ENCODE measurements at regions not wholly inside any gene's neighbourhood (a gene's known extent, or its start where the extent isn't known, plus 50 kb on each side); places are given as distances from the start of the nearest gene placed in this dataset.

GRCh38 chr20:56903858-56904257, 274.8 kb downstream of the TFAP2C start:
- Histone ChIP-seq H3K27me3 (no peaks in the 10 kb centered on the region), H3F3A (ENCODE audit: low read depth) (no peaks in the 10 kb centered on the region), H2AFZ (replicated peaks) (no peak overlapping the region), H3K9ac (no peak overlapping the region), H3K27ac (no peak overlapping the region), H3K4me1 (no peaks in the 10 kb centered on the region), H3K4me3 (no peak overlapping the region), H3K36me3 (no peaks in the 10 kb centered on the region), H4K20me1 (ENCODE audit: low read depth) (no peaks in the 10 kb centered on the region), H3K79me2 (ENCODE audit: low read depth) (no peaks in the 10 kb centered on the region), H3K9me3 (ENCODE audit: low read depth) (no peaks in the 10 kb centered on the region), H3K4me2 (no peak overlapping the region)
- TF ChIP-seq EZH2 (IDR thresholded peaks at IDR 0.05) (no peak), EZH2phosphoT487 (IDR thresholded peaks at IDR 0.05) (no peak), CTCF (IDR thresholded peaks at IDR 0.05) (no peak)
- no peaks in the 10 kb centered on the region for H3K4me1 Mint-ChIP-seq
- H3K36me3 Mint-ChIP-seq = no peaks in the 10 kb centered on the region
- no peak for DNase-seq (ENCODE audit: low spot score)
- H3K9me3 Mint-ChIP-seq = peaks cover 12% of the 10 kb centered on the region
- H3K4me3 Mint-ChIP-seq = no peak overlapping the region
- peaks cover 22% of the 10 kb centered on the region for H3K27me3 Mint-ChIP-seq (ENCODE audit: insufficient read depth, low read depth)
- no peak overlapping the region for H3K27ac Mint-ChIP-seq

- Mint-ChIP-seq H3K4me1 (peaks cover 7% of the 10 kb centered on the region), H3K4me3 (no peak overlapping the region), H3K27me3 (ENCODE audit: insufficient read depth, low read depth) (peaks cover 31% of the 10 kb centered on the region), H3K36me3 (no peaks in the 10 kb centered on the region), H3K27ac (peak overlapping the region; percentile 57), H3K9me3 (no peaks in the 10 kb centered on the region)
- DNase-seq (ENCODE audit: low spot score) = no peak
- Histone ChIP-seq H3K9me3 (ENCODE audit: low read depth) (no peaks in the 10 kb centered on the region), H3K36me3 (no peaks in the 10 kb centered on the region), H3K79me2 (ENCODE audit: low read depth) (no peaks in the 10 kb centered on the region), H3K4me3 (no peak overlapping the region), H3F3A (ENCODE audit: low read depth) (no peaks in the 10 kb centered on the region), H2AFZ (replicated peaks) (no peak overlapping the region), H3K9ac (no peak overlapping the region), H3K27ac (no peak overlapping the region), H3K4me1 (no peaks in the 10 kb centered on the region), H3K27me3 (no peaks in the 10 kb centered on the region), H3K4me2 (no peak overlapping the region), H4K20me1 (ENCODE audit: low read depth) (no peaks in the 10 kb centered on the region)
- TF ChIP-seq CTCF (IDR thresholded peaks at IDR 0.05) = no peak
- TF ChIP-seq EZH2 (IDR thresholded peaks at IDR 0.05) = no peak
Observed at GRCh38 chr20:56909918-56910714, 281.0 kb downstream of the TFAP2C start.

GRCh38 chr20:56911946-56912345, 282.8 kb downstream of the TFAP2C start:
- Histone ChIP-seq H3K4me2 (no peak overlapping the region), H3K4me1 (no peaks in the 10 kb centered on the region), H2AFZ (replicated peaks) (no peak overlapping the region), H3K9me3 (ENCODE audit: low read depth) (no peaks in the 10 kb centered on the region), H3K27me3 (no peaks in the 10 kb centered on the region), H3K4me3 (no peak overlapping the region), H3K79me2 (ENCODE audit: low read depth) (no peaks in the 10 kb centered on the region), H3F3A (ENCODE audit: low read depth) (no peaks in the 10 kb centered on the region), H4K20me1 (ENCODE audit: low read depth) (no peaks in the 10 kb centered on the region), H3K27ac (no peak overlapping the region), H3K9ac (no peak overlapping the region), H3K36me3 (no peaks in the 10 kb centered on the region)
- Mint-ChIP-seq H3K36me3 (no peaks in the 10 kb centered on the region), H3K9me3 (peaks cover 2% of the 10 kb centered on the region), H3K4me3 (no peak overlapping the region), H3K27me3 (ENCODE audit: insufficient read depth, low read depth) (peaks cover 38% of the 10 kb centered on the region), H3K4me1 (peaks cover 7% of the 10 kb centered on the region), H3K27ac (no peak overlapping the region)
- DNase-seq (ENCODE audit: low spot score) = no peak
- TF ChIP-seq CTCF (IDR thresholded peaks at IDR 0.05) = no peak
- no peak for TF ChIP-seq EZH2 (IDR thresholded peaks at IDR 0.05)
- TF ChIP-seq EZH2phosphoT487 (IDR thresholded peaks at IDR 0.05) = no peak
